GM18873 (cell line): ENCODE measurements at regions not wholly inside any gene's neighbourhood (a gene's known extent, or its start where the extent isn't known, plus 50 kb on each side); places are given as distances from the start of the nearest gene placed in this dataset.

Experiments used
- ATAC-seq: cut with Tn5 transposase; IDR thresholded peaks from one replicate; pipeline ENCODE4 v1.9.1; 2021; ENCODE audit warnings: mild to moderate bottlenecking, moderate library complexity, moderate number of reproducible peaks; ENCODE audit not compliant: unreplicated experiment, low FRiP score

DNA sequence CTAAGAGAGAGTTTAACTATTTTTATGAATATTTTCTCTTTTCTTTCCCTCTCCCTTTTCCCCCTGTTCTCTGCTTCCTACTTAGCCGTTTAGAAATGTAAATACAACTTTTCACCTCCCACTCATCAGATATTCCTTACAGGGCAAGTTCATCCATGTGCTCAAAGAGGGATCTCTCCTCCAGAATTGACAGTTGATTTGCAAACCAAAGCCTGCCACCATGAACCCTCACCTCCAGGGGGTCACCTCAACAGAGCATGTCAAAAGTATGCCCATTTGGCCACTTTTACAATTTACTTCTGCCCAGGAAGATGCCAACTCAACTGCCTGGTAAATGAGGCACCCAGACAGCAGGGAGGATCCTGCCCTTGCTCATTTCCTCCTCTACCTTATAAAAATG lies 149.2 kb upstream of the GYPC start:
- ATAC-seq: no peak

DNA sequence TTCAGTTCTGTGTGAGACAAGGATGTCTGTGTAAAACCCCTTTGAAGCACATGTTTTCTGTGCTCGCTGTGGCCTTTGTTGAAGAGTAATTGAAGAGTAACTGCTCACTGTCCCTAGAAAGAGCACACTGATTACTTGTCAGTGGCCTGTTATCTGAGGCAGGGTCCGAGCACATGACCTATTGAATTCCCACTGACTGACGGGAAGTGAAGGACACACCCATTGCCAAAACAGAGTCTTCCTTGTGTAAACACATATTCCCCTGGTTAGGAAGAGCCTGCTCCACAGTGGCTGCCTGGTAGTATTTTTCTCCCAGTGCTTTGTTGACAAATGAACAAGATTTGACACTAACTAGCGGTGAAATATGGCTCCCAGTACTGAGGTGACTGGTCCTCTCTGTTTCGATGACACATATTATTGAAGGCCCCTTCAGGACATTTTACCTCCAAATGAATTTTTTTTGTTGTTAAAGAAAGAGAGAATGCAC lies 148.5 kb upstream of the GYPC start:
- ATAC-seq: no peak

DNA sequence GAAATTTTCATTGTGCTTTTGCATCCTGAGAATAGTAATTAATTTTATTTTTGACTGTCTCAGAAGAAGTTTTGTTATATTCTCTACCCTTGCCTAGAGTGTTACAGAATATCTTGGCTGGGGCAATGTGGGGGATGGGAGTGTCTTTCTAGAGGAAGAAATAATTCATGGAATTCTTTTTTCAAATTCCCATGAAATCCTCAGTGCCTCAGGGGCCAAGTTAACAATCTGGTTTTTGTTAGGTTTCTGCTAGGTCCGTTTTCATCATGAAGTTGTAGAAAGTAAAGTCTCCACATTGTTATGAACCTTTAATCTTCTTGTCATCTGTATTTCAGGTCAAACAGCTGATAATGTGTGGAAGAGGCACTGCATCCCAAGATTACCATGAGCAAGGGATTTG lies 145.6 kb upstream of the GYPC start:
- ATAC-seq: no peak

DNA sequence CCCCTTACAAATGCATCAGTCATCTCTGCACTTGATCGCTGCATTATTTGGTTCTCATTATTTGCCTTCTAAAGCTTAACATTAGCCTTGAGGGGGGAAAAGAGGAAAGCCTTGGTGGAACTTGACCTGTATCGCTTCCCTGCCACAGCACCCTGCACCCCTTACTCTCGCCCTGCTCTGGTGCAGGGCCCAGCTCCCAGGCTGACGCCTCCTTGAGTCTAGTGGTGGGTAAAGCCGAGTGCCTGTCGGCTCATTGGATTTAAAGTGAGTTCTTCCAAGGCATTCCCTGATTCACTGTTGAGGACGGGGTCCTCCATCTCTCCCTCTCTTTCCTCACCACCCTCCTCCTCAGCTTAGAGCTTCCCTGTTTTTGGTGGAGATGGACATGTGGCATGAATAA lies 145.0 kb upstream of the GYPC start:
- no peak for ATAC-seq

DNA sequence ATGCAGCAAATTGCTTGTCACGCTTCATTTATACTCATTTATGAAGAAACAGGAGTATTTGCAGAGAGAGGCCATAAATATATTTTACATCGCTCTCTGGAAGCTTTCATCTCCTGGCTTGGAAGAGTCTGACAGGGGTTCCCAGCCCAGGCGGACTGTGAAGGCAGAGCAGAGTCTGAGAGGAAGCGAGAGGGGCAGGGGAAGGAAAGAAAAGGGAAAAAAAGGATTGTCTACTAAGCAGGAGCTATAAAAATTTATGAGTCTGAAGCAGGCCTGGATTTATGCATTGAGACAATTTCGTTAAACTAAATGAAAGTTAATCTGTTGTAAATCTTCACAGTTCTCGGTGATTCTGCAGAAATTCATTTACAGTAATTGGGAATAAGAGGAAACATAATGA lies 143.9 kb upstream of the GYPC start:
- no peak for ATAC-seq

DNA sequence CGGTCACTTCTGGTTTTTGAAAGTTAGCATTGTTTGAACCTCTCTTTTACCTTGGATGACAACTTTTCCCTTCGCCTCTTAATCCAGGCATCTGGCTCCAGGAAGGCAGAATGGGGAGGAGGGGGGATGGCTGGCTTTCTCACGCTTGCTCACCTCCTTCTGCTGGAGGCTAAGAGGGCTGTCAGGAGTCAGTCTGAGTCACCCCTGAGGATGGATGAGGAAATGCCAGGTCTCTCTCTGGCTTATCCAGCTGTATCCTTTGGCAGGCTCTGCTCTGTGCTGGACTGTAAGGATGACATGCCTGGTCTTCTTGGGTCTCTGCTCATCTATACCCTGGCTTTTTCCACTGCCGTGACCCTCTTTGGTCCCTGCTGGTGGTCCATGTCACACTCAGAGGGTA lies 142.9 kb upstream of the GYPC start:
- no peak for ATAC-seq

DNA sequence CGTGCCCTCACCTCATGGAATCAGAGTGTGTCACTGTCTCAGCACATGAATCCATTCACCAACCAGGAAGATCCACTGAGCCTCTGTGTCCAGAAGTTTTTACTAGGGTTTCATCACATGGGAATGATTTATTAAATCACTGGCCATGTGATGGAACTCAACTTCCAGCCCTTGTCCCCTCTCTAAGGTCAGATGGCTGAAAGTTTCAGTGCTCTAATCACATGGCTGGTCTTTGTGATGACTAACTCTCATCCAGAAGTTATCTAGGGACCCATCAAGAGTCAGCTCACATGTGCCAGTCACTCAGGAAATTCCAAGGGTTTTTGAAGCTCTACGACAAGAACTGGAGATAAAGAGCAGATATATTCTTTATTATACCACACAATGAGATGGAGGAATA lies 140.5 kb upstream of the GYPC start:
- no peak for ATAC-seq

DNA sequence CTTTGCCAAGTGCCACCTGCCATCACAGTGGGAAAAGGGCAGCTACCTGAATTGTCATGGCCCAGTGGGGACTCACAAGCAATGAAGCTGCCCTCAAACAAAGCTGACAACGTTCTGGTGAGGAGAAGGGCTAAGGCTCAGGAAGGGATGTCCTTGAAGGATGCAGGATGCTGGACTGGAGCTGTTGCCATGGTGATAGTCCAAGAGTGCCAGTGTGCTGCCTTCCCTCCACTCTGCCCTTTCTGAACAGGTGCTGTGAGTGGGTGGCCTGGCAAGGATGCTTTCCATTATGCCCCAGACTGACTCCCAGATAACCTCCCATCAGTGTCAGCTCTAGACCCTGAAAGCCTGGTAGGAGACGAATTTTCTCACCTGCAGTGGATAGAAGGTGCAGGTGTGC lies 137.8 kb upstream of the GYPC start:
- no peak for ATAC-seq

DNA sequence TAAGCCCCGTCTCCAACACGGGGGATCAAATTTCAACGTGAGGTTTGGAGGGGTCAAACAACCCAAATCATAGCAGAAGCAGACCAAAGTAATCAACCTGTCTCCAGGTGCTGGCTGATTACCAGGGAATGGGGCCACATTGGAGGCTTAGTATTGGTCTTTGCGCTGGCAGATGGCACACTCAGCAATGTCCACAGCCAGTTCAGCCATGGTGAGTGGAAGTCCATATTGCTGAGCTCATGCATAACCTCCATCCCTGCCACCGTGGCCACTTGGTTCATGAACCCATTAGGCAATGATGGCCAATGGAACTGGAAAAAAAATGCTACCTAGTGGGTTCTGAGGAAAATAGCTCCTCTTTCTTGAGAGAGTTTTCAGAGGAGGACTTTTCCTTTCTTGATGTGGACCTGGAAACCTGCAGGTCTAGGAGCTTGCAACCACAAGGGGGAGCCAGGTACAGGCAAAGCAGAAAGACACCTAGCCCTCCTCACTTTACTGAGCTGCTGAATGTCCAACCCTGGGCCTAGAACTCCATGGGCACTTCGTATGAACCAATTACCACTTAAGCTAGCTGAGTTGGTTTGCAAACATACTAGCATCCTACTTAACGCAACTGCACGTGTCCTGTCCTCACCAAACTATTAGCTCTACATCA lies 128.0 kb upstream of the GYPC start:
- ATAC-seq: peak; percentile 80

DNA sequence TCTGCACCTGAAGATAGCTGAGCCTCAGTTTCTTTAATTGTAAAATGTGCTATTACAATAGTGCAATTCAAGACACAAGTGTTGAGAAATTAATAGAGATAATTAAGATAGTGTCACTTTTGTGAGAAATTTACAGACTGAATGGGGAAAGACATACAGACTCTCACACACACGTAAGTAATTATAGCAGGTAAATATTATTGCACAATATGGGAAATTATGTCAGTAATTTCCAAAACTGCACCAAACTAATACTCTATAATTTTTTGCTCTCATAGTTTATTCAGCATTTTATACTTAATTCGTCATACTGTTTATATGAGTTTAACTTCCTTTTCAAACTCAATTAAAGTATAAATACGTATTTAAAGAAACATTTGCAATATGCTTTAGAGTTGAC lies 124.9 kb upstream of the GYPC start:
- no peak for ATAC-seq

DNA sequence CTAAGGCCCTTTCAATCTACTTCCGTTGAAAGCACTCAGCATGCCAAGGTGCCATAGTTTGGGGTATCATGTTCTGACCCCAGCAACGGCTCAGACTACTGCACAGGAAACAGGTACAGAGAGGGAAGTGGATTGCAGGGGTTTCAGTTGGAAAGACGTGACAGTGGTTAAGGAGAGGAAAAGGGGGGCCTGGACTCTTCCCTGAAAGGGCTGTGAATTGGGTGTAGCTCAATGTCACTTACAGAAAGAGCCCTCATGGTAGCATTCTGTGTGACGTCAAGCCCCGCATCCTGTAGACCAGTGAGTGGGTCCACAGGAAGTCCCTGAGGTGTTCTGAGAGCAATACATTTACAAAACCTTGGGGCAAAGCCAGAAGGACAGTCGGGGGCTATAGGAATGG lies 121.5 kb upstream of the GYPC start:
- ATAC-seq: no peak

DNA sequence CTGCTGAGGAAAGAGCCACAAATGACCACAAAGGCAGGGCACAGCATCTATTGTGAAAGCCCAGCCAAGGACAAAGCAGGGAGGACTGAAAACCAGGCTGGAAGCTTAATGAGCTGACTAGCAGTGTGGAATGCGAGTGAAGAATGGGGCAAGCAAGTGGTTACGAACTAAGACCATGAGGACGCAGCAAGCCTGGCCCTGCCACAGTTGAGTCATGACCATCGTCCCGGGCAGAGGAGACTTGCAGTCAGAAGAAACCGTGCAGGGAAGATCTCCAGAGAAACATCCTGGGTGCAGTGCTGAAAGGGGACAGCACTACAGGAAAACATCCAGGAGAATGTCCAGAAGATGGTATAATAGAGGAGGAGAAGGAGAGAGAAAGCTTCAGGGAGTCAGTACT lies 120.5 kb upstream of the GYPC start:
- no peak for ATAC-seq

DNA sequence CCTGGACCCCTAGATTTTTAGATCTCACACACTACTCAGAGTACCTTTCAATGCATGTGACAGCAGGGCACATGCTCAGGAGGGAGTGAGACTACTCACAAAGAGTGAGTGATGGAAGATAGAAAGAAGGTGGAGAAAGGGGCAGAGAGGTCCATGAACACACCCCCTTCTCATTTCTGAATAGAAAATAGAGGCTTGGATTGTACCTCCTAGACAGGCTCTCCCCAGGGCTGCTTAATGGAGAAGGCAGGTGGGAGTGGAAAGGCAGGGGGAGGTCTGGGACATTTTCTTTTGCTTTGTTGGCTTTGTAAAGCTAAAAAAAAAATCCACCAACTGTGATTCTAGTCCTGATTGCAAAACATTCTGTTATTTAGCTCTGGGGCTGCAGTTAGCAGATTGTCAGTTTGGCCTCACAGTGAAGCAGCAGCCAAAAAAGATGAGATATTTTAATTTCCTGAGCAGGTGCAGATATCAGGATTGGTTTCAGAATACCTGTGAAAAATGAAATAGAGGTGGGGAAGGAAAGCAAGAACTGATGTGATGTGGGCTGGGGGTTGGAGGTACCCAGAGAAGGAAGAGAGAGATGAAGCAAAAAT lies 119.3 kb upstream of the GYPC start:
- no peak for ATAC-seq

DNA sequence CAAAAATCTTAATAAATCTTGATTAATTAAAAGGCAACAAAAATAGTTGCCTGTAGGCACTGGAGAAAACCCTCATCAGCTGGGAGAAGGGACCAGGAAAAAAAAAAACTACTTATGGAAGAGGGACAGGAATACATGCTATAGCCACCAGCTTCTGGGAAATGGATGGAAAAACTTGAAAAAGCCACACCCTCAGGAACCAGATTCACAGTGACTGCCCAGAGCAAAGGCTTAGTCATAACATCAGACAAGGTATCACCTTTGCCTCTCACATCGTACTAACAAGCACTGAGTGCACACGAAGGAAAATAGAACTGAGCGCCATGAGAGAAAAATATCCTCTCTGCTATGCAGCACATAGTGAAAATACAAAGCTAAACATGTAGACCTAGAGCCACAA lies 116.9 kb upstream of the GYPC start:
- no peak for ATAC-seq

DNA sequence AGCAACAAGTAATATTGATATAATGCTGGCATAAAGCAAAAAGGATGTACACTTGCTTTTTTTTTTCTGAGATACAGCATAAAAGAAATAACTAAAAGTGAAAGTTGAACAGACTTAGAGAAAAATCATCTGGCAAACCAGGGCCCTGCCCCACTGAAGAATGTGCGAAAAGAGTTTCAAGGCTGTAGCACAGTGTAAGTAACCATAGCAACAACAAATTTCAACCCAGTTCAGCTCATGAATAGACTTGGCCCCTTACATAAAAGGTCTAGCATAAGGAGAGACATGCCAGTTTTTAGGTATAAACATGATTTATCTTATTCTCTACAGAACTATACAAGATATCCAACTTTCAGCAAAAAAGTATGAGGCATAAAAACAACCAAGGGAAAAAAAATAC lies 113.7 kb upstream of the GYPC start:
- ATAC-seq: no peak

DNA sequence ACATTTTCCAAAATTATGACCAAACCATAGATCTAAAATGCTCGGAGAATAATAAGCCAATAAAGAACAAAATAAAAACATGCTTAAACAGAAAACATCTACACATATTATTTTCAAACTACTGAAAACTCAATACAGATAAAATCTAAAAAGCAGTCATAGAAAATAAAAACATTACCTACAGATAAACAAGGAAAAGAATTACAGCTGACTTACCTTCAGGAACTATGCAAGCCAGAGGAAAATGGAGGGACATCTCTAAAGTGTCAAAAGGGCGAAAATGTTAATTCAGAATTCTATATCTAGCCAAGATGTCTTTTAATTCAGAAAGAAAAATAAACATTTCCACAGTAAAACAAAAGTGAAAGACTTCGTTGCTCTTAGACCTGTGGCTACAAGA lies 112.9 kb upstream of the GYPC start:
- no peak for ATAC-seq

DNA sequence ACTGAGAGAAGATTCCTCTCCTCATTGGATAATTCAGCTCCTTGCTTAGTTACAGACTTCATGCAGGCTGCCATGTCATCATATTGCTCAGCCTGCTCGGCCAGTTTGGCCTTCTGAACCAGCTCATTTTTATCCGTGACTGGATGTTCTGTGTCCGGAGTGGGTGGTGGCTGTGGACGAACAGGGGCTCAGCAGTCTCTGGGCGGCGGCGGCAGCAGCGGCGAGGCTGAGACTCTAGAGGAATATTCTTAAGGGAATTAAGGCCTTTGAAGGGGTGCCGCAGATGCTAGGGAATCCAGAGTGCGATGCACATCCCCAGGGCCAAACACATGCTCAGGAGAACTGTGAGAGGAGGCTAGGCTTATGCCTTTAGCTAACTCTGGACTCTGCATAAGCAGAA lies 97.9 kb upstream of the GYPC start:
- no peak for ATAC-seq

DNA sequence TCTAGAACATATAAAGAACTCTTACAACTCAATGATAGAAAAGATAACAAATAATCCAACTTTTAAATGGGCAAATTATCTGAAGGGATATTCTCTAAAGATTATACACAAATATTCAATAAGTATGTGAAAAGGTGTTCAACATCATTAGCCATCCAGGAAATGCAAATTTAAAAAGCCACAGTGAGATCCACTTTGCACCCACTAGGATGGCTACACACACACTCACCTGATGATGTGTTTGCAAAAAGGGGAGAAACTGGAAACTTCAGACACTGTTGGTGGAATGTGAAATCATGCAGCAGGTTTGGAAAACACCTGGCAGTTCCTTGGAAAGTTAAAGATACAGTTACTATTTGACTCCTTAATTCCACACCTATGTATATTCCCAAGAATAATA lies 87.2 kb upstream of the GYPC start:
- ATAC-seq: no peak

DNA sequence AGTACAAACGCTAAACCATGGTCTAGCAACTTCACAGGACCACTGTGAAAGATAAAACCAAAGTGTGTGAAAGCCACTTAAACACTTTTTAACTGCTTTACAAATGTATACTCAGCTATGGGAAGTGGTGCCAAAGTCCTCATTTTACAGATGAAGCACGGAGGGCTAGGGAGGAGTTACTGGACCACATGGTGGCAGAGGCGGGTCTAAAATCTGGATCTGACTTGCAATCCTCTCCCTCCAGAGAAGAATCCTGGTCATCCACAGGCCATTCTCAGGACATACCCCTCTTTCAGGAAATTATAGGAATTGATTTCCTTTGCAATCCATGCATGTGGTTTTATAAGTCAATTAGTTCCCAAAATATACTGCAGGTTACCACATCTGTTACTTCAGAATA lies 84.6 kb upstream of the GYPC start:
- ATAC-seq: no peak

DNA sequence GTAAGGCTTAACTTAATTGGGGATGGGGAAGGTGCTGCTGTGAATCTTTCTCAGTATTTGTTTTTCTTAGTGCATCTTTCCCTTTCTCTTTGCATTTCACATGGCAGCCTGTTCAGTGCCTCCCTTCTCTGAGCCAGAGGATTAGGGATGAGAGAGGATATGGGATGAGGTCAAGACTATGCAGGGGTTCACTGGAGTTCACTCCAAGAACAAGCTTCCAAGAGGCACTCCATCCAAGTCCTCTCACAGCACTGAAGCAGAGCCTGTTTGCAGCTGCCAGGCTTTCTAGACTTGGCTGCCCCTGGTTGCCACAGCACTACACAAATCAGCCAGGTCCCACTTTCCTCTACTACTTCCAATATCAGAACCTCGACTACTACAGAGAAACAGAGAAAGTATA lies 80.3 kb upstream of the GYPC start:
- ATAC-seq: no peak

DNA sequence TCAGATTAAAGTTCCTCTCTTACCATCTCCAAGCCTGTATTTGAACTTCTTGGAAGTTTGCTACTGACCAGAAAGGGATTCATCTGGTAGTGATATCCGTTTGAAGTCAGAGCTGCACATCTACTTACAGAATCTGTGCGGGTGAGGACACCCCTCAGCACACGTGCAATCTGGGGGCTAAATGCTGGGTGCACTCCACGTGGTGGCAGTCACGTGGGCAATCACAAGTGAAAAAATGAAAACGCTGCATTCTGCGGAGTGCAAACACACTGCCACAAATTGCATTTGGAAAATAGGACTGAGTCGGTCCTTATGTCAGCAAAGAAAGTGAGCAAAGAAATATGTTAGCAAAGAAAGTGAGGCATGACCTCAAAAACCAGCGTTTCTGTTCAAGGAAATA lies 76.1 kb upstream of the GYPC start:
- no peak for ATAC-seq

DNA sequence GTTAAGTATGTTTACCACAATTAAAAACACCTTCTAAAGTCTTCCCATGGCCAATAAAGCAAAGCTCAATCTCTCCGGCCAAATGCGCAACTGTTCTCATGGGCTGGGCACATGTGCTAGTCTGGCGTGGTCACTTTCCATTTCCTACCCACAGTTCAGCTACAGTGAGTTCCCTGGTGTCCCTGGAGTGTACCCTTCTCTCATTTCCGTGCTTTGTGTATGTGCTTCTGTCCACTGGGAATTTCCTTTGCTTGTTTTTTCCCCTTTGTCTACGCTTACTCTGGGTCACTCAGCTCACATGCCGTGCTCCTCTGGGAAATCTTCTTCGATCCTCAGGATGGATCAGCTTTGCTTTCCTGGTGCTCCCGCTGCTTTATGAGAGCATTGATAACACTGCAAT lies 69.6 kb upstream of the GYPC start:
- ATAC-seq: no peak

DNA sequence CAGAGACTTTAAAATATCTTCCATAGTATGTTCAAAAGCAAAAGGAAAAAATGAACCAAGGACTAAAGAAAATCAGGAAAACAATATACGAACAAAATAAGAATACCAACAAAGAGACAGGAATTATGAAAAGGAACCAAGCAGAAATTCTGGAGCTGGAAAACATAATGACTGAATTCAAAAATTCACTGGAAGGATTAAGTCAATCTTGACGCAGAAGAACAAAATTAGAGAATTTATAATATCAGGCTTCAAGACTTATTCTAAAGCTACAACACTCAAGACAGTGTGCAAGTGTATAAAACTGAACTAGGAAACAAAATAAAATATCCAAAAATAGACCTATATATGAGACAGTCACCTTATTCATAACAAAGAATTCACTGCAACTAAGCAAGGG lies 56.9 kb upstream of the GYPC start:
- no peak for ATAC-seq
